ENCODE measurements at regions not wholly inside any gene's neighbourhood (a gene's known extent, or its start where the extent isn't known, plus 50 kb on each side); places are given as distances from the start of the nearest gene placed in this dataset.
"Not testable (repeated sequence)": the region's sequence is repeated elsewhere in the genome, so short reads cannot be mapped to it uniquely, and the experiment has no call there.

DNA sequence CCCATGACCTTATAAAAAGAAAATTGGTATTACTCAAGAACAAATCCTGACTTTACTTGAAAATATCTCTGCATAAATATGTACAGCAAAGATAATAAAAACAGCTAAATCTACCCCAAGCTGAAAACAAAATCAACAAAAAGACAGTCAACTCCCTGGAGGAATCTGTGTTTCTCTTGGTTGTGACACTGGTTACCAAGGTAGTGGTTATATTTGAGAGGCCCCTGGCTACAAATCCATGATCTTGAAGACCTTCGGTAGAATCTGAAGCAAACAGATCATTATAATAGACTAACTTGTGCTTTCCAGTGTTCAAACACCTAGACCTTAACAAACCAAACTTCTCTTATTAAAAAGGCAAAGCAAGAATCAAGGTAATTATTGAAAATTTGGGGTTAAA lies 123.9 kb upstream of the SGCE start:
- POLR2A ChIA-PET: no interaction called here
- Mint-ChIP-seq H3K4me1 (no peaks in the 10 kb centered on the region), H3K9me3 (peaks cover 1% of the 10 kb centered on the region), H3K4me3 (no peak overlapping the region), H3K27me3 (no peaks in the 10 kb centered on the region), H3K36me3 (no peaks in the 10 kb centered on the region), H3K27ac (no peak overlapping the region)
- no peak for ATAC-seq (ENCODE audit: low read depth)
- DNase-seq: no peak

DNA sequence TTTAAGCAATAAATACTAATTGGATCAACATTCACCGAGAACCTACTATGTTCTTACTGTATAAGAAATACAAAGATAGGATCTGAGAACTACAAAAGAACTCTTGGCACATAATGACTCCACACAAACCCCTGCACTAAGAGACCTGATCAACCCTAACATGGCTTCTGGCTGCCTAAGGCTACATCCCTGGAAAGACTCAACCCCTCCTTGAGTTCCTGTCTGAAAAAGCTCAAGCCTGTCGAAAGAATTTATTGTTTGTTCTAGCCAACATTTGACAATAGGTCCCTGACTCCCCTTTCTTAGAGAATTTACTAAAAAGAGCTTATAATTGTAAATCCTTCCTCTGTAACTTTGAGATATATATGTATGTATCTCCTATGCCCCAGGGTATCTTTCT lies 125.3 kb upstream of the SGCE start:
- H3K27ac Mint-ChIP-seq: no peak overlapping the region
- H3K4me3 Mint-ChIP-seq: no peak overlapping the region
- no peaks in the 10 kb centered on the region for H3K36me3 Mint-ChIP-seq
- no peaks in the 10 kb centered on the region for H3K27me3 Mint-ChIP-seq
- H3K9me3 Mint-ChIP-seq: peaks cover 1% of the 10 kb centered on the region
- POLR2A ChIA-PET: no interaction called here
- ATAC-seq (ENCODE audit: low read depth): no peak
- DNase-seq: no peak
- H3K4me1 Mint-ChIP-seq: no peaks in the 10 kb centered on the region

- Mint-ChIP-seq H3K4me3 (no peak overlapping the region), H3K36me3 (no peaks in the 10 kb centered on the region)
- POLR2A ChIA-PET: no interaction called here
These were observed 124.6 kb upstream of the PPP1R9A start for GRCh38 chr7:94782777-94783176.

GRCh38 chr7:94787285-94787684 lies 120.1 kb upstream of the PPP1R9A start:
- POLR2A ChIA-PET: no interaction called here
- Mint-ChIP-seq H3K36me3 (no peaks in the 10 kb centered on the region), H3K4me1 (no peaks in the 10 kb centered on the region), H3K4me3 (no peak overlapping the region), H3K27me3 (no peaks in the 10 kb centered on the region), H3K9me3 (no peaks in the 10 kb centered on the region), H3K27ac (no peak overlapping the region)
- no peak for DNase-seq
- no peak for ATAC-seq (ENCODE audit: low read depth)

More at GRCh38 chr7:94782777-94783176, 124.6 kb upstream of the PPP1R9A start:
- Mint-ChIP-seq H3K4me1 (no peaks in the 10 kb centered on the region), H3K27me3 (no peaks in the 10 kb centered on the region), H3K9me3 (peaks cover 1% of the 10 kb centered on the region), H3K27ac (no peak overlapping the region)
- ATAC-seq (ENCODE audit: low read depth) (no peak), DNase-seq (no peak)

GRCh38 chr7:94788378-94788777 lies 119.0 kb upstream of the PPP1R9A start:
- H3K9me3 Mint-ChIP-seq; DNase-seq; H3K27me3 Mint-ChIP-seq; H3K4me1 Mint-ChIP-seq; ATAC-seq (ENCODE audit: low read depth); H3K4me3 Mint-ChIP-seq; H3K36me3 Mint-ChIP-seq; H3K27ac Mint-ChIP-seq; POLR2A ChIA-PET: not testable (repeated sequence)

DNA sequence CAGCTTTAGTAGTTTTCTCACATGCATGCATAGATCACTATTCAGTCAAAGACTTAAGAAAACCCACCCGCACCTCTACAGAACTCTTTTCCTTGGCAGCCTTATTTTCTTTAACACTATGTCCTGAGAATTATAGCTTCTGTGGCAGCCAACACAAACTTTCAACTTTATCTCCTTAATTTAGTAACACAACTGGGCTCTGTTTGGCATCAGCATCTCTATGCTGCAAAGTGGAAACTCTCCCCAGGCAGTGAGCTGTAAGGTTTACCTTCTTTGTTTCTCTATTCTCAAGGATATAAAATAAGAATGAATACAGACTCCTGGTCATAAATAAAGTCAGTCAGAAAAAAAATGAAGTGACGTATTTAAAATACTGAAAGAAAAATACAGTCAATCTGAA lies 115.2 kb upstream of the PPP1R9A start:
- Mint-ChIP-seq H3K27ac (no peak overlapping the region), H3K9me3 (peaks cover 1% of the 10 kb centered on the region), H3K4me1 (no peaks in the 10 kb centered on the region), H3K4me3 (no peak overlapping the region), H3K36me3 (no peaks in the 10 kb centered on the region), H3K27me3 (no peaks in the 10 kb centered on the region)
- no peak for DNase-seq
- ATAC-seq (ENCODE audit: low read depth): no peak
- POLR2A ChIA-PET: no interaction called here

- ATAC-seq (ENCODE audit: low read depth); H3K4me1 Mint-ChIP-seq; POLR2A ChIA-PET; H3K36me3 Mint-ChIP-seq; H3K4me3 Mint-ChIP-seq; H3K27me3 Mint-ChIP-seq; H3K27ac Mint-ChIP-seq; DNase-seq; H3K9me3 Mint-ChIP-seq: not testable (repeated sequence)
These were observed 110.0 kb upstream of the PPP1R9A start for GRCh38 chr7:94797404-94797803.

DNA sequence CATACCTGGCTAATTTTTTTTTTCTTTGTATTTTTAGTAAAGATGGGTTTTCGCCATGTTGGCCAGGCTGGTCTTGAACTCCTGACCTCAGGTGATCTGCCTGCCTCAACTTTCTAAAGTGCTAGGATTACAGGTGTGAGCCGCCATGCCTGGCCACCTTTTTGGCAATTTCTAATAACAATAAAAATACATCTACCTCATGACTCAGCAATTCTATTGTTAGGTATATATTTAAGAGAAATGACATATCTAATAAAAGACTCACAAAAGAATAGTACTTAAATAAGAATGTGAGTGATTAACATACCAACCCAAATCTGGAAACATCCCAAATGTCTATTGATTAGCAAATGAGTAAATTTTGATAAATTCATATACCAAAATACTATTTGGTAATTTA lies 103.6 kb upstream of the PPP1R9A start:
- POLR2A ChIA-PET: no interaction called here
- no peak for DNase-seq
- no peaks in the 10 kb centered on the region for H3K36me3 Mint-ChIP-seq
- H3K4me1 Mint-ChIP-seq: no peaks in the 10 kb centered on the region
- H3K27me3 Mint-ChIP-seq: no peaks in the 10 kb centered on the region
- no peaks in the 10 kb centered on the region for H3K9me3 Mint-ChIP-seq
- H3K27ac Mint-ChIP-seq: no peak overlapping the region
- no peak overlapping the region for H3K4me3 Mint-ChIP-seq
- ATAC-seq (ENCODE audit: low read depth): no peak

DNA sequence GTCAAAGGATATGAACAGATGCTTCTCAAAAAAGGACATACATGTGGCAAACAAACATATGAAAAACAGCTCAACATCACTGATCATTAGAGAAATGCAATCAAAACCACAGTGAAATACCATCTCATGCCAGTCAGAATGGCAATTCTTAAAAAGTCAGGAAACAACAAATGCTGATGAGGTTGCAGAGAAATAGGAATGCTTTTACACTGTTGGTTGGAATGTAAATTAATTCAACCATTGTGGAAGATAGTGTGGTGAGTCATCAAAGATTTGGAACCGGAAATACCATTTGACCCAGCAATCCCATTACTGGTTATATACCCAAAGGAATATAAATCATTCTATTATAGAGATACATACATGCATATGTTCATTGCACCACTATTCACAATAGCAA lies 98.7 kb upstream of the PPP1R9A start:
- H3K27ac Mint-ChIP-seq; H3K9me3 Mint-ChIP-seq; DNase-seq; POLR2A ChIA-PET; H3K27me3 Mint-ChIP-seq; H3K4me1 Mint-ChIP-seq; H3K4me3 Mint-ChIP-seq; H3K36me3 Mint-ChIP-seq; ATAC-seq (ENCODE audit: low read depth): not testable (repeated sequence)

- DNase-seq: no peak
- Mint-ChIP-seq H3K27me3 (no peaks in the 10 kb centered on the region), H3K4me1 (no peaks in the 10 kb centered on the region), H3K27ac (no peak overlapping the region), H3K4me3 (no peak overlapping the region), H3K36me3 (no peaks in the 10 kb centered on the region), H3K9me3 (peaks cover 2% of the 10 kb centered on the region)
- ATAC-seq (ENCODE audit: low read depth): no peak
- POLR2A ChIA-PET: no interaction called here
These were observed 96.9 kb upstream of the PPP1R9A start for GRCh38 chr7:94810496-94810895.

DNA sequence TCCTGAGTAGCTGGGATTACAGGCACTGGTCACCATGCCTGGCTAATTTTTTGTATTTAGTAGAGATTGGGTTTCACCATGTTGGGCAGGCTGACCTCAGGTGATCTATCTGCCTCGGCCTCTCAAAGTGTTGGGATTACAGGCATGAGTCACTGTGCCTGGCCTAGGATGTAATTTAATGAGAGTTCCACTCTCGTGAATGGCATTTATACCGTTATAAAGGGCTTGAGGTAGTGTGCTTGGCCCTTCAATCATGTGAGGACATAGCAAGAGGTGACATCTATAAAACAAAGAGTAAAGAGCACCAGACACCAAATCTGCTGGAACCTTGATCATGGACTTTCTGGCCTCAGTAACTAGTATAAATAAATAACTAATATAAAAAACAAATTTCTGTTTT lies 93.5 kb upstream of the PPP1R9A start:
- Mint-ChIP-seq H3K4me1 (no peaks in the 10 kb centered on the region), H3K4me3 (no peak overlapping the region), H3K36me3 (no peaks in the 10 kb centered on the region), H3K9me3 (peaks cover 15% of the 10 kb centered on the region), H3K27ac (no peak overlapping the region), H3K27me3 (no peaks in the 10 kb centered on the region)
- POLR2A ChIA-PET: no interaction called here
- DNase-seq (no peak), ATAC-seq (ENCODE audit: low read depth) (no peak)

DNA sequence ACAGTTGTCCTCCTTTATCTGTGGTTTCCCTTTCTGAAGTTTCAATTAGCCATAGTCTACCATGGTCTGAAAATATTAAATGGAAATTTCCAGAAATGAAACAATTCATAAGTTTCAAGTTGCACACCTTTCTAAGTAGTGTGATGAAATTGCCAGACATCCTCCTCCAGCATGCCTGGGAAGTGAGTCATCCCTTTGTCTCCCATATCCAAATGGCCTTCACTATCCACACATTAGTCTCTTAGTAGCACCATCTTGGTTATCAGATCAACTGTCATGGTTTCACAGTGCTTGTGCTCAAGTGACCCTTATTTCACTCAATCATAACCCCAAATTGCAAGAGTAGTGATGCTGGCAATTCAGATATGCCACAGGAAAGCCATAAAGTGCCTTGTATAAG lies 83.4 kb upstream of the PPP1R9A start:
- H3K27me3 Mint-ChIP-seq: no peaks in the 10 kb centered on the region
- H3K4me3 Mint-ChIP-seq: no peak overlapping the region
- peaks cover 3% of the 10 kb centered on the region for H3K9me3 Mint-ChIP-seq
- ATAC-seq (ENCODE audit: low read depth) (no peak), DNase-seq (no peak)
- H3K4me1 Mint-ChIP-seq: no peaks in the 10 kb centered on the region
- POLR2A ChIA-PET: no interaction called here
- no peak overlapping the region for H3K27ac Mint-ChIP-seq
- H3K36me3 Mint-ChIP-seq: no peaks in the 10 kb centered on the region

- no peak overlapping the region for H3K27ac Mint-ChIP-seq
- DNase-seq: no peak
- H3K4me1 Mint-ChIP-seq: no peaks in the 10 kb centered on the region
- ATAC-seq (ENCODE audit: low read depth): no peak
- H3K9me3 Mint-ChIP-seq: peaks cover 2% of the 10 kb centered on the region
- POLR2A ChIA-PET: no interaction called here
- H3K4me3 Mint-ChIP-seq: no peak overlapping the region
- no peaks in the 10 kb centered on the region for H3K36me3 Mint-ChIP-seq
- H3K27me3 Mint-ChIP-seq: no peaks in the 10 kb centered on the region
These were observed 77.4 kb upstream of the PPP1R9A start for GRCh38 chr7:94829987-94830386.

GRCh38 chr7:94832051-94832450 lies 75.3 kb upstream of the PPP1R9A start:
- DNase-seq: no peak
- POLR2A ChIA-PET: no interaction called here
- Mint-ChIP-seq H3K4me3 (no peak overlapping the region), H3K4me1 (no peaks in the 10 kb centered on the region), H3K27ac (no peak overlapping the region), H3K27me3 (no peaks in the 10 kb centered on the region), H3K36me3 (no peaks in the 10 kb centered on the region), H3K9me3 (peaks cover 2% of the 10 kb centered on the region)
- ATAC-seq (ENCODE audit: low read depth): no peak

DNA sequence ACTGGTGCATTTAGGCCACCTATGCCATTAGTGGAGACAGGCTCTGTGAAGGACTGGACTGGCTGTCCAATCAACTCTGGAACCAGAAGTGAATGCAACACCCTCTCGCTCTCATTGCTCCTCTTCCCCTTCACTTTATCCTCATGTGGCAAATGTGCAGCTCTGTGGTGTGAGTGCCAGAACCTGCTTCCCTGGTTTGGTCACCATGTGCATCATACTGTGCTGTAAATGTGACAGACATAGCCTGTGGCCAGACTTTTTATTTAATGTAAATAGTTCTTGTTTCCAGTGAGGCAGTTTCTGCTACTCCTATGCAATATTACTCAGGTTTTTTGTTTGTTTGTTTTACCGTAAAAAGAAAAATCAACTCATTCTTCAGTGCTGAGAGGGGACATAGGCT lies 73.0 kb upstream of the PPP1R9A start:
- no peaks in the 10 kb centered on the region for H3K27me3 Mint-ChIP-seq
- H3K36me3 Mint-ChIP-seq: no peaks in the 10 kb centered on the region
- POLR2A ChIA-PET: no interaction called here
- H3K9me3 Mint-ChIP-seq: peaks cover 6% of the 10 kb centered on the region
- DNase-seq: no peak
- H3K27ac Mint-ChIP-seq: no peak overlapping the region
- H3K4me3 Mint-ChIP-seq: no peak overlapping the region
- H3K4me1 Mint-ChIP-seq: no peaks in the 10 kb centered on the region
- no peak for ATAC-seq (ENCODE audit: low read depth)
